NCI-H748 treated with DMSO at 0.1 percent for 48 hours (cell line): ENCODE measurements at regions not wholly inside any gene's neighbourhood (a gene's known extent, or its start where the extent isn't known, plus 50 kb on each side); places are given as distances from the start of the nearest gene placed in this dataset.
"Not testable (repeated sequence)": the region's sequence is repeated elsewhere in the genome, so short reads cannot be mapped to it uniquely, and the experiment has no call there.

Experiments used
- DNase-seq: peaks from one replicate; lab custom pipeline; 2025; lab: John Stamatoyannopoulos, UW

DNA sequence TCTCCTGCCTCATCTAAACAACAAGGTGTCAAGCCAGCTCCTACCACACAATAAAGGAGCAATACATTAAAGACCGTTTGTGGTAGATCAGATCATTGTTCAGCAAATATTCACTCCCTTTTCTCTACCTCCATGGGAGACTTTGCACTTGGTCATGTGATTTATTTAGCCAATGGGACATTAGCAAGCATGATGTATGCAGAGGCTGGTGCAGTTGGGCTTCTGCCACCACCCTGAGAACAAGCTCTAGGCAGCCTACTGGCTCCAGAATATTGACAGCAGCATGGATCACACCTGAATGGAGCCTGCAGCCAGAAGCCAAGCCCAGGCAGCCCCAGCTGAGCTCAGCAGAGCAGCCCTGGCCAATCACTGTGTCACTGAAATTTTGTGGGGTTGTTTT is 99.4 kb upstream of the UBE2E2 start:
- no peak for DNase-seq

DNA sequence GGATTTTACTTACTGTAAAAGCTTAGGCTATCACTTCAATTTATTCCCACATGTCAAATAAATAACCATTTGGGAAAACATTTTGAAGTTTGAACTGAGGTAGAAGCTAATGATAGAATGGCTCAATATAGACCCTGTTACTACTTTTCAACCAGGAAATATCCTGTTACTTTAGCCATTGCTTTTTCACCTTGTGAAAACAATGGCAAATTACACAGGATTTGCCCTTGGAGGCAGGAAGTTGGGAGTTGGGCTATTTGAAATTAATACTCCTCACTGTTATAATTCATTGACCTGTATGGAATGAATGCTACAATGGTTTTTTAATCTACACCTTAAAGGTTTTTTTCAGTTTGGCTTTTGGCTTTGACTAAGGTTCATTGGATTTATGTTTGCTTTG is 98.1 kb upstream of the UBE2E2 start:
- no peak for DNase-seq

DNA sequence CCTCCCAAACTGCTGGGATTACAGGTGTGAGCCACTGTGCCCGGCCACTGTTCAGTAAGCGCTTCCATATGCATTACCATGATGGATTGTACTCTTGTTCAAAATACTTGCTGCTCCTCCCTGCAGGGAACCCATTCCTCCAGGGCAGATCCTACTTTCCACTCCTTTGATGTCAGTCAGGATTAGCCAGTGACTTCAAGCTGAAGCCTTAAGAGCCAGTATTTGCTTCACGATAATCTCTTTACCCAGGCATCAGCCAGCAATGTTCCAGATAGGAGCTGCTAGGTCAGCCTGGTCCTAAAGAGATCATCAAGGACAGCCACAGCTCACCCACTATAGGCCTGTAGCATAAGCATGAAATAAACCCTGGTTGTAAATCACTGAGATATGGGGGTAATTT is 96.5 kb upstream of the UBE2E2 start:
- no peak for DNase-seq

DNA sequence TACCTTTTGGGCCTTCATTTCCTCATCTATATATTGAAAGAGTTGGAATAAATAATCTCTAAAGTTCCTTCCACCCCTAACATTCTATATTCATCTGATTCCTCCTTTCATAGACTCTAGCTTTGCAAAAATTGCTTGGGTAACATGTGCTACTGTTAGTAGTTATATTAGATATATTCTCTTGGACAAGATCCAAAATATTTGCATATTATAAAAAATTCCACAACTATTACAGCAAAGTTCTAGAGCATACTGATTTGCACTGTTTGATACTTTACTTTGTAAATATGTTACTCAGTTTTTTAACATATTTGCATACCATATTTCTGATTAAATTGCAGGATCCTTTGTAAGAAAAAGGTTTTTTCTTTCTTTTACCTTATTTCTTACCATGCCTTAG is 95.9 kb upstream of the UBE2E2 start:
- no peak for DNase-seq

DNA sequence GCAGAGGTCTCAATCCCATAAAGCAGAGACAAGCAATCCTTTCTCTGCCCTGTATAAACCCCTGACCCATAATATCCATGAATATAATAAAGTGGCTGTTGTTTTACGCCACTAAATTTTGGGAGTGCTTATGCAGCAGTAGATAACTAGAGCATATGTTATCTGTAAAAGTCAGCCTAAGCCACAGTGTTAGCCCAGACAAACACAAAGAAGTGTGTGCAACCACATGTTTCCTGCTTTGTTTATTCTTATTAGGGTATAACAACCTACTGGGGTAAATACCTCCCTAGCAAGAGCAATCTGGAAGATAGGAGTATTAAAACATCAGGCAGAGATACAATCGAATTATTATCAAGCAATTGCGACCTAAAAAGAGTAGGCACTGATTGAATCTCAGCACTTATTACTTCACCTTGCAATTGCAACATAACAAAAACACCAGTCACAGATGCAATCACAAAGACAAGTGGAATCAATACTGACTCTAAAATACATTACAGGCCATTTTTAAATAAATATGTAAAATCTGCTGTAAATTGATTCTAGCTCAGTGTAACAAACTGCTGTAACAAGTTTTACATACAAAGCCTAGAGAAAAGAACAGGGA is 94.6 kb upstream of the UBE2E2 start:
- no peak for DNase-seq

DNA sequence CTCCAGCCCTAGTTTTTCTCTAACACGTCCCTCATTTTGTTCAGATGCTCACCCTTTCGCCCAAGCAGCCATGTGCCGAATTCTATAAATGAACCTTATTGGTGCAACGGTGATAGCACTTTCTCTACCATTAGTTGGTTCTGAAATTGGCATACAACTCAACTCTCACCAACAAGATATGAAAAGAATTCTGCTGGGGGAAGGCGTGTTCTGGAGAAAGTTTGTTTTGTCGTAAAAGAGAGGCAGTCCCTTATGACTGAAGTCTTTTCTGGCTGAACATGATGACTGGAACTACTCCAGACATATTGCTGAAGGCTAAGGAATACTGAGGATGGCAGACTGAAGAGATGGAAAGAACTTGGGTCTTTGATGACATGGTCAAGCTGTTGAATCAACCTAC is 91.8 kb upstream of the UBE2E2 start:
- no peak for DNase-seq

DNA sequence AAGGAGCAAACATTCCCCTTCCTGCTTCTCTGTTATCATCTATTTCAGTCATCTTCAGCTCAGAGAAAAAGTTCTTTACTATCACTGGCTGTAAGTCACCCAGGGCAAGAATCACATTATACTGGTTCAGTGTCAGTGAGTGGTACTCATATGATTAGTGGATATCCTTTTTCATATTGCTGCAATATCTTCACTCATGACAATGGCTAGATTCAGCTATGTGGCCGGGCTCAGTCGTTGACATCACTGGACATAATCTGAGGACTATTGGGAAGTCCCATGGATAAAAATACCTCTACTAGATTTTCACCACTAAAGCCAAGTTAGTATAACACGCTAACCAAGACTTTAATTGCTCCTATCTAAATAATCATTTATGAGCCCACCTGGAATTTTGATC is 91.3 kb upstream of the UBE2E2 start:
- no peak for DNase-seq

DNA sequence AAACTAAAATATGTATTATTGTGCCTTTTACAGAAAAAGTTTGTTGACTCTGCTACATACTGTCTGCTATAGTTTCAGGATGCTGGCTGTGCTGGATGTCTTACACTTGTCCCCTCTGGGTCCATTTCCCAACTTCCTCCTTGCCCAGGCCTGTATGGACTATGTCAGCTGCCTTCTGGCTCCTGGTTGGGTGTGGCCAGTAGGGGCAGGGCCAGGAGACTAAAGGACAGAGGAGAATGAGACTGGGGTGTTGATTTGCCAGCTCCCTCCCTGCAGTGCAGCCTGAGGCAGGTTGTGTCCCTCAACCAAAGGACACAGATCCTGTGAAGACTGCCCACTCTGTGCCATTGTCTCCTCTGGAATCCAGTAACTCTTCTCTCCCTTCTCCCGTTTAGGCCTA is 90.6 kb upstream of the UBE2E2 start:
- no peak for DNase-seq

DNA sequence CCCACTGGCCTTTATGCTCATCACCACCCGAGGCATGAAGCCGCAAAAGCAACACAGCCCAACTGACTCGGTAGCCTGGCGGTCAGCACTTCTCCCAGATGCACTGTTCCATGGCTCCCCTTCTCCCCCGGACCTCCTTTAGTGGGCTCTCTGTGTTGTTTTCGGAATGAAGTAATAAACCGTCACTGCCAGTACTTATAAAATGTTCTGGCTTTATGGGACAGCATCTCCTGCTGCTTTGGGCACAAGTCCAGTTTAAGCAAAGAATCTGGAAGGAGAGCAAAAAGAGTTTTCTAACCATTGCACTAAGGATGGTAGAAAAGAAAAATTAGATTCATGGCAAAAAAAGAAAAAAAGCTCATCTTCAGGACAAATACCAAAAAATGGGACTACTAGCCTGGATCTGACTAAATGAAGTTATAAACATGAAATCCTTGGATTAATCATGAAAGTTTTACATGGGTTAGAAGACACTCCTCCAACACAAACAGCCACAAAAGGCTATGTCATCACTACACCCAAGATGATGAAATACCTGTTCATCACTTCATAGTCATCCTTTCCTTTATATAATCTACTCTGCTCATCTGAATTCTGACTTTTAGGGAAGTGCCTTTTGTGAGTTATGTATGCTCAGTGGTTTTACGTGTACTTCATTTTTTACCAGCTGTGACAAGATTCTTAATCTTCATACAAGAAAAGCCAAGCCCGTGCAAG is 89.5 kb upstream of the UBE2E2 start:
- DNase-seq, result no peak

DNA sequence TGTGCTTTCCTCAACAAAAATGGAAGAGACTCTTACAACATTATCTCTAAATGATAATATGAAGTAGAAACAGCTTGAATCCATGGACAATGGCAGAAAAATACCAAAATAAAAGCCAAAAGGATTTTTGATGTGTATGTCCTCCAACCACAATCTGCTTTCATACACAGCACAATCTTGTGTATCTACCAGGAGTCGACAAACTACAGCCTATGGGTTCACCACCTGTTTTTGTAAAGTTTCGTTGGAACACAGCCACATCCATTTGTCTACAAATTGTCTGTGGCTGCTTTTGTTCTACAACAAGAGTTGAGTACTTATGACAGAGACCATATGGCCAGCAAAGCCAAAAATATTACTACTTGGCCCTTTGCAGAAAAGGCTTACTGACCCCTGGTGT is 88.7 kb upstream of the UBE2E2 start:
- DNase-seq, result peak; percentile 1

DNA sequence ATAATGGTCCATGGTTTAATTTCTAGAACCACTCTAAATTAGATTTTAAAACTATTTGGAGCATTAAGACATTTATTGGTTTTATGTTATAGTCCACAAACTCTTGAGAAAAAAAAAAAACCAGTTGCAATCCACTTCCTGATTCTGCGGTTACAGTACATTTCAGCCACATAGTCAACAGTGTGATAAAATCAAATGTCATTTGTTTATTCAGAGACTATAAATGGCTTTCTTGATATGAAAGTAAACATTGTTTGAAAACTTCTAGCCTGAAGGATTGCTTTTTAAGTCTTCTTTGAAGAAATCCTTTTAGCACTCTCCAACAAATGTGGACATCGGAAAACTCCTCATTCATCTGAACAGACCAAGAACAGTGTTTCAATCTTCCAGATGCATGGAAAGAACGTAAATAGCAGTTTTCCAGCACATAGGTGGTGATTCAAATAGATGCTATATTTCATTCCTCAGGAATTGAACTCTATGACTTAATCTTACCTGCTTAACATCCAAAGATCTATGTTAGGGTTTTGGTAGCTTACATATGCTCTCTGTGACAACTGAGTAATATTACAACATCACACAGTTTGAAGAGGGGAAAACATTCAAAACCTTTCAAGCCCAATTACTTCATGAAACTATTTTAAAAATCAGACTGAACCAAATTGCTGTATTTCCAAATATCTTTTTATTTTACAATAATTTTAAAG is 87.8 kb upstream of the UBE2E2 start:
- no peak for DNase-seq

DNA sequence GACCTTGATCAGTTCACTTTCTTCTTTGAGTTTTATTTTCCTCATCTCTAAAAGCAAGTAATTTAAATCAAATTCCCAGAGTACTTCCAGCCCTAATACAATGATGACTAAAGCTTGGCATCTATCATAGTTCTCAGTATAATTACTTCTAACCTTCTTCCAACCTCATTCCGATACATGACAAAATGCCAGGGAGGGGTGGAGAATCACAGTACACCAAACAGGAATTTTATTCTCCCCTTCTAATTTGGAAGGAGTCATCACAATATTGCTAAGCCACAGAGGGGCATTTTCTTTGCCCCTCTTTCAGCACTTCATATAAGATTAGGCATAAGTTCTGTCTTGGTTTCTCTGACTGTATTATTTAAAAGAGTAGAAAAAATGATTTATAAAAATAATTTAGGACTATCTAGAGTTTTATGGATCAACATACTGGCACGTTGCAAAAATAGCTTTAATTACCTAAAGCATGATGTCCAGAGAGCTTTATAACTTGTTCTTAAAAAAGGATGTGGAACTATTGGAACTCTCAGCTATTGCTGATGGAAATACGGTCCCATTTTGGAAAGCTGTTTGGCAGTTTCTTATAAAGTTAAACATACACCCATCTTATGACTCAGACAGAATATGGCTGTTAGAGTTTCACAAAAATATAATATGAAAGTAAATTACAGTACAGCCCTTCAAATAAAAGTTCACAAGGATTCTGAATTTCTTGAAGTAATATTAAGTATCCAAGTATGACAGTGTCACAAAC is 86.9 kb upstream of the UBE2E2 start:
- DNase-seq, result no peak

DNA sequence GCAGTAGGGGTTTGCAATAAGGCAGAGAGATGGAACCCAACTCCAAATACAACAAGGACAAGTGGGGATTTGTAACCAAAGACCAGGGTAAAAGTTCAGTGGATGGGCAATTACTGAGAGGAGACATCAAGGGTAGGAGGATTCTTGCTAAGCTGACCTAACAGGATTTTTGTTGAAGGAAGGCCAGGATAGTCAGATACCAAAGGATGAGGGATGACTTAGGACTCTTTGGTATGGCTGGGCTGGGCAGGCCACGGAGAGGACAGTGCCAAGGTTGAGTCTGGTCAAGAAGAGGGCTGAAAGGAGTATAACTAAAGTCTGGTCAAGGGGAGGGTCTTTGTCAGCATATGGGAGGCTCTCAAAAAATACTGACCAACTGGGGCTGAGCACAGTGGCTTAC is 85.3 kb upstream of the UBE2E2 start:
- DNase-seq, result no peak

DNA sequence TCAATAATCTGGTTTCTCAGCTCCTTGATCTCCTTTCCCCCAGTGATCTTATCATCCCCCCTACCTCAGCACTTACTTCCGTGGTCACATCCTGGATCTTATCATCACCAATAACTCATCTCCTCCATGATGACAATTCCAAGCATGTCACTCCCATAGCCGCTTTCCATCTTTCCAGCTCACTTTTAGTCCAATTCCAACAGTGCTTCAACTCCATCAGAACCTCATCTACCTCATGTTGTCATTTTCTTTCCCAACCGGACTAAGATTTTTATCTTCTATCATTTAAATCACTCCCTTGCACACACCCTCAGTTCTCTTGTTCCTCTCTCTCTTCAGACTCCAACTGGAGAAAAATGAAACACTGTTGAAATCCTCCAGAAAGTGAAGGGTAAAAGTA is 75.9 kb upstream of the UBE2E2 start:
- no peak for DNase-seq

DNA sequence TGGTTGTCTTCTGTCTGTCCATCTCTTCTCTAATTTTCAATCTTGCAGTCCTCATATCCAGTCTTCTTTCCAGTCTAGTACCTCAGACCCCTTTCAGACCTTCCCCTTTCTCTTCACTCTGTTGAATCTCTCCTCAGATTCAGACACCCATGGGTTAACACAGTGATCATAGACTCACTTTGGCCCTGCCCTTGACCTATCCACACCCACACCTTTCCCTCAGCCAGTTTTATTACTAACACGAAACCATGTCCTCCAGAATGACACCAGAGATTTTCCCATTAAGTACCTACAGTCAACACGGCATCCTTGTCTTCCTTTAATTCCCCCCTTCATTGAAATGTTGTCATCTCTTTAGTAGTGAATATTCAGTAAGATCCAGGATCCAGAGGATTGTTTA is 74.5 kb upstream of the UBE2E2 start:
- DNase-seq, result no peak

DNA sequence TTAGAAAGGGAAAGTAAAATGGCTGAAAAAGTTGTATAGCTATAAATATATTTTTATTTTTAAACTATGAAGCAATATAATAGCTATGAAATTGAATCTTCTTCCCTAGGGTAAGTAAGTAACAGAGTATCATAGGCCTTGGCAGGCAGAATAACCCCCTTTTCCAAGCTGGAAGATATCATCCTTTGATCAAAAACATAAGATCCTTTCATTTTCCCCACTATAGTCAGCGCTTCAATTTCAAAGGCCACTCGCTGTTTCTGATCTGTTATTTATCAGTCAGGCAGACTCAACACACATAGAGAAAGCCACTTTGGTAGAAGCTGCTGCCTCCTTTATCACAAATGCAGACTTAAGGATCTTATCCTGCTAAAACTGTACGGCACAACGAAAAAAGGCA is 74.0 kb upstream of the UBE2E2 start:
- DNase-seq, result no peak

DNA sequence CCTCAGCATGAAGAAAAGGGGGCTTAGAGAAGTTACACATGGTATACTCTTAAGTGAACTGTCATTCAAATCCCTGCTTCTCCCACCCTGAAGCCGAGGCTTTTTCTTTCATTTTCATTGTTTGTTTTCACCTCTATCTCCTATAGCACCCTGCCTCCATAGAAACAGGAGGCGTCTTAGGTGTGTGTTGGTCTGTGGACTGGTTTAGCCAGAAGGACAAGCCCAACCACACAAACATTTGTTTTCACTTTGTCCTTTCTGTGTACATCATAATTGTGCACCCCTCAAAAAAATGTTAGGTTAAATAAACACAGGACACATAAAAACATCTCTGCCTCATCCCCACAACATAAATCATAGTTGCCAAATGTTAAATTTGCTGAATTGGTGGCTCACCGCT is 73.3 kb upstream of the UBE2E2 start:
- DNase-seq, result peak; percentile 68

DNA sequence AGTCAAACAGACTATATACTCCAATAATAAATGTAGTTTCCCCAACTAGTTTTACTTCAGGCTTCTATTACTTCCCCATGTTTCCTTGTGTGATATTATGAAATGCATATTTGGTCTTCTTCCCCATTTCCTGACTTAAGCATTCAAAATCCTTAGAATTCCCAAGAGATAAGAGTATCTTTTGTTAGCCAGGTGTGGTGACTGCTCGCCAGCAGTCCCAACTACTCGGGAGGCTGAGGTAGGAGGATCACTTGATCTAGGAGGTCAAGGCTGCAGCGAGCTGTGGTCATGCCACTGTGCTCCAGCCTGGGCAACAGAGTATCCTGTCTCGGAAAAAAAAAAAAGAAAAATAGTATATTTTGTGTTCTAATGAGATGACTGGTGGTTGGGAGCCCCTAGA is 72.7 kb upstream of the UBE2E2 start:
- DNase-seq, result no peak

DNA sequence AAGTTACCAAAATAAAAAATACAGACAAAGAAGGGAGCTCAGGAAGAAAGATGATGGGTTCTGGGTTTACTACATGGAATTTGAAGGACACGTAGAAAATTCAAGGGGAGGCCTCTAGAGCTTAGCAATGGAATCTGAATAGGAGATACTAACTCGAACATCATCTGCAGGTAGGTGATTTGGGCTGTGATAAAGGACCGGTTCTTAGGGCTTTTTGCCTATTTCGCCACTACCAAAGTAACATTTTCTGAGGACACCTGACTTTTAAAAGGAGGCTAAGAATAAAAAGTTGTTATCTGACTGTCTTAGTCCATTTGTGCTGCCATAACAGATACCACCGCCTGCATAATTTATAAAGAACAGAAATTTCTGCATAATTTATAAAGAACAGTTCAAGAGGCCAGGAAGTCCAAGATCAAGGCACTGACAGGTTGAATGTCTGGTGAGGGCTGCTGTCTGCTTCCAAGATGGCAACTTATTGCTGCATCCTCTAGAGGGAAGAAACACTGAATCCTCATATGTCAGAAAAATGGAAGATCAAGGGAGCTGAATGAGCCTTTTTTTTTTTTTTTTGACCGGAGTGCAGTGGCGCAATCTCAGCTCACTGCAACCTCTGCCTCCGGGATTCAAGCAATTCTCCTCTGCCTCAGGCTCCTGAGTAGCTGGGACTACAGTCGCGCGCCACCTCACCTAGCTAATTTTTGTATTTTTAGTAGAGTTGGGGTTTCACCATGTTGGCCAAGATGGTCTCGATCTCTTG is 67.9 kb upstream of the UBE2E2 start:
- no peak for DNase-seq

DNA sequence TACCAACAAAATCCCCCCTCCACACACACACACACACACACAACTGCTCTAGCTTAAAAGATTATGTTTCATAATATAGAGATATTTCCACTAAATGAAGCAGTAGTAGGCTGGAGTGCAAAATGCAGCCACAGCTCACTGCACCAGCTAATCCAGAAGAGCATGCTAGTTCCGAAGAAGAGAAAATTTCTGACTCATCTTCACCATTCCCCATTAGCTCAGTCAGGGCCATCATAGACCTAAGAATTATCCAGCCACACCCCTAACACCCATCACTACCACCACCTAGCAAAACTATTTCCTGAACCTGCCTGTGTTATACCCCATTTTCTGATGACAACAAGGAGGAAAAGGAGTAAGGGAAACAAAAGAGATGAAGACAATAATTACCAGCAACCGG is 67.1 kb upstream of the UBE2E2 start:
- DNase-seq, result no peak

DNA sequence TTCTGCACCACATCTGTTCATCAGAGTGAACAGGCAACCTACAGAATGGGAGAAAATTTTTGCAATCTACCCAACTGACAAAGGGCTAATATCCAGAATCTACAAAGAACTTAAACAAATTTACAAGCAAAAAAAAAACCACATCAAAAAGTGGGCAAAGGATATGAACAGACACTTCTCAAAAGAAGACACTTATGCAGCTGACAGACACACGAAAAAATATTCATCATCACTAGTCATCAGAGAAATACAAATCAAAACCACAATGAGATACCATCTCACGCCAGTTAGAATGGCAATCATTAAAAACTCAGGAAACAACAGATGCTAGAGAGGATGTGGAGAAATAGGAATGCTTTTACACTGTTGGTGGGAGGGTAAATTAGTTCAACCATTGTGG is 59.1 kb upstream of the UBE2E2 start:
- not testable (repeated sequence) for DNase-seq

DNA sequence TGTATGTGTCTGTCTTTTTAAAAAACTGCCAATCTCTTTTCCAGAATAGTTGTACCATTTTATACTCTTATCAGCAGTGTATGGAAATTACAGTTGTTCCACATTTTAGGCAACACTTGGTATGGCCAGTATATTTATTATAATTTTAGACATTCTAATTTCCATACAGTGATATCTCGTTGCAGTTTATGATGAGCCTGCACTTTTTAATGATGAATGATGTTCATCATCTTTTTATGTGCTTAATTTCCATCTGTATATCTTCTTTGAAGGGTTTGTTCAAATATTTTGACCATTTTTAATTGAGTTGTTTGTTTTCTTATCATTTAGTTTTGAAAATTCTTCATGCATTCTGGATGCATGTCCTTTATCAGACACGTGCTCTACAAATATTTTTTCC is 57.0 kb upstream of the UBE2E2 start:
- no peak for DNase-seq
